ENCODE measurements at regions not wholly inside any gene's neighbourhood (a gene's known extent, or its start where the extent isn't known, plus 50 kb on each side); places are given as distances from the start of the nearest gene placed in this dataset.

DNA sequence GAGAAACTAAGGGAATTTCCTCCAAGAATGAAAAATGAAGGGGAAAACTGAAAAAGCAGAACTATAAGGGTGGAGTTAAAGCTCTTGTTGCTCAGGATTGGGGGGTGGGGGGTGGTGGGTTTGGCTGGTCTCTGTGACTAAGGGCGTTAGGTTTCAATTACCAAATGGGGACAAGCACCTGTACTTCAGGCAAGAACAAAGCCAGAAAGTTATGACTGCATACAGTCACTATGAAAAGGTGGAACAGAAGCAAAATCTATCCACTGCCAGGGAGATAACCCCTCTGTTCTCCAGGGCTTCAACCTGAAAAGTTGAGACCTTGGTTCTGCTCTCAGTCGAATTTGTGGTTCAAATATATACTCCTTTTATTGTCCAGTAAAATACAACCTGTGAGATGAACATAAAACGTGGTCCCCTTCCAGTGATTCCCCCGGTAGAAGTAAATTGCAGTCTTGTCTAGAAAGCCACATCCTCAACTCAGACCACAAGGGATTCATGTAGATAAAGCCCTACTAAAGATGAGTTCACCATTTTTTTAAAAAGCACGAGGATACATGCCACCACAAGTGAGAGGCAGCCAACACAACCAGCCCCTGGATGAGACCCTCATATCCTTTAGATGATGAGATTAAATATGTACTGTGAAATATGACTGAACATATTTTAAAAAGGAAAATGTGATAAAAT lies 257.1 kb upstream of the RPS6KA3 start:
- no peak for DNase-seq (ENCODE audit: low read depth, low spot score)

DNA sequence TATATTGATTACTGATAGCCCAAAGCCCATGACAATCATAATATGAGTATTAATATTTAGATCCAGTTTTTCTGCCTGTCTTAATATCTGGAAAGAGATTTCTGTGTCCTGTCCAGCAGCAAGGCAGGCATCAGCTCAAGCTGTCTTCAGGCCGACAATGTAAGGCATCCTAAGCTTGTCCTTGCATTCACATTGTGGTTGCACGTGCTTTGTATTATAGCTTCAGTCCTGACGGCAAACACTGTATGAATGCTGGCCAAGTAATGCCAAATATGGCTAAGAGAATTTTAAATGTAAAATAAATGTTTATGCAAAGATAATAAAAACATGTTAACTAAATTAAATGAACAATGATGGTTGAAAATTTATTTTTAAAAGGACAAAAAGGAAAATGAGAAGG lies 255.7 kb upstream of the RPS6KA3 start:
- no peak for DNase-seq (ENCODE audit: low read depth, low spot score)

DNA sequence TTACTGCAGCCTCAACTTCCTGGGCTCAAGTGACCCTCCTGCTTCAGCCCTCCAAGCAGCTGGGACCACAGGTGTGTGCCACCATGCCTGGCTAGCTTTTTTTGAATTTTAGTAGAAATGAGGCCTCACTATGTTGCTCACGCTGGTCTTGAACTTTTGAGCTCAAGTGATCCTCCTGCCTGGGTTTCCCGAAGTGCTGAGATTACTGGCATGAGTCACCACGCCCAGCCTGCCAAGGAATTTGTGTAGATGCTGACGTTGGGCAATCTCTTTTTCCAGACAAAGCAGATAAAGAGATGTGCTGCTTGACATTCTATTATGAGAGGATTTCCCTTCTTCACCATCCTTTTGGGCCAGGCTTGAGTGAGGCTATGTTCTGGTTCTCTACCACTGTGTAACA lies 254.5 kb upstream of the RPS6KA3 start:
- no peak for DNase-seq (ENCODE audit: low read depth, low spot score)

DNA sequence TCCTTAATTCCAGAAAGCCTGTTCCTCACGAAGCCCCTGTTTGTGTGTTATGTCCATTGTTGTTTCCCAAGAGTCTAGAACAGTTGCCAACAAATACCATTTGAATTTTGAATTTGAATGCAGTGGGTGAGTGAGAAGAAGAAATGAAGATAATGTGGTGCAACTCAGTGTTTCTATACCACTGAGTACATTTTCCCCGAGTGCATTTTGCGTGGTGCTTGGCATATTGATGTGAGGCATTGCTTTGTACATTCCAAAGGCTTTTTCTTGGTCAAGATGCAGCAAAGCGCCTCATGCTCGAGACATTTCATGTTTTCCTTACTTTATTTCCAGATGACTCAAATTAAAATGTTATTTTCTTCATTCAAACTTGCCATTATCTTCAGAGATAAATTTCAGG lies 253.1 kb upstream of the RPS6KA3 start:
- no peak for DNase-seq (ENCODE audit: low read depth, low spot score)

DNA sequence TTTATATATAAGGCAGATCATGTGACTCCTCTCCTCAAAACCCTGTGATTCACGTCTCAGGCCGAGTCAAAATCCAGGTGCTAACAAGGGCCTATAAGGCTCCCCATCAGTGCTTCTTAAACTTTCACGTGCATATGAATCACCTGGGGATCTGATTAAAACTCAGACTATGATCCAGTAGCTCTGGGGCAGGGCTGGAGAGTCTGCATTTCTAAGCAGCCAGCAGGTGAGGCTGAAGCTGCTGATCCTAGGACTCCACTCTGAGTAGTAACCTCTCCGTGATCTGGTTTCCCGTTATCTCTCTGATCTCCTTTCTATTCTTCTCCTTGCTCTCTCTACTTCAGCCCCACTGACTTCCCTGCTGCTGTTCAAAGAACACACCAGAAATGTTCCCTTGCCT lies 252.4 kb upstream of the RPS6KA3 start:
- DNase-seq (ENCODE audit: low read depth, low spot score): no peak

DNA sequence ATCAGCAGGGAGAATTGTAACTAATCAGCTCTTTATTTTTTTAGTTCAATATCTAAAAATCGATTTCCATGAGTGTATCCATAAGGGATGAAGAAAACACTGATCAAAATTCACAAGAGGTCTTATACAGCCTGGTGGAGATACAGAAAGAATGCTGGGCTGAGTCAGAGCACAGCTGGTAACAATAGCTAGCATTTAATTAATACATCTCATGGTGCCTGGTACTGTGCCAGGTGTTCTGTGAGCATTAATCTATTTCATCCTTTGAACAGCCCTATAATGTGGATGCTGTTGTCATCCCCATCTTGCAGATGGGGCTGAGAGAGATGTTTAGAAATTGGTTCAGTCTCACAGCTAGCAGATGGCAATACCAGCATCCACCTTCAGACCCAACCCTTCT lies 250.9 kb upstream of the RPS6KA3 start:
- no peak for DNase-seq (ENCODE audit: low read depth, low spot score)

DNA sequence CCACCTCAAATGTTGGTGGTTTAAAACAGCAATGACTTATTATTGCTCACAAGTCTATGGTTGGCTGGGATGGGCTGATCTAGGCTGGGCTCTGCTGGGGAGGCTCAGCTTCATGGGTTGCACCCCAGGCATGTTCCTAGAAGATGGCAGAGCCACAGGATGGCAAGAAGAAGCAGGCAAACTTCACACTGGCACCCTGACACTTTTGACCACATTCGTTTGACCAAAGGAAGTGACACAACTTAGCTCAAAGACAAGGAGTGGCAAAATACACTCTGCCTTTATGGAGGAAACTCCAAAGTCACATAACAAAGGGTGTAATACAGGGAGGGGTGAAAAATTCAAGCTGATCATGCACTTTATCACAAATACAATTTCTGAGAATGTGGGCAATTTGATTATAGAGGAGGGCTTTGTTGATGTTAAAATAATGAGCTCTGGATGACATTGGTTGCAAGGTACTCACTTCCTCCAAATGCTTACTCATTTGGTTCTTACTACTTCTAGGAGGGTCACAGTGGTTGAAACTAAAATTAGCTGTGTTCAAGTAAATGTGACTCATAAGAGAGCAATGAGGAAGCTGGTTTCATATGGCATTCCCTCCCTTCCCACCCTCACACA lies 249.2 kb upstream of the RPS6KA3 start:
- no peak for DNase-seq (ENCODE audit: low read depth, low spot score)

DNA sequence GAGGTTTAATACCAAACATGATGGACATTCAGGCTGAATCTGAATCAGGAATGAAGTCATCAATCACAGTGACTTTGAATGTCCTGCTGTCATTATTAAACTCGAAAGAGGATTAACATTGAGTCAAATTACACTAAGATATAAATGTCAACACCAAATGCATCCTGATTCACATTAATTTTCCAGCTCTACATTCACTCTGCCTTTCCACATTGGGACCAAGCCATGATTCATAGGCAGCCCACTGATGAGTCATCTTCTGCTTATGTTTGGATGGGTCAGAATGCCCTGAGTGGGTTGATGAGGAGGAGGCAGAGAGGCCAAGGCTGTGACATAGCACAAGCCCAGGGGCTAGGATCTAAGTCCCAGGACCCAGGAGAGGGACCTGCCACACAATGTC lies 247.6 kb upstream of the RPS6KA3 start:
- DNase-seq (ENCODE audit: low read depth, low spot score): no peak

DNA sequence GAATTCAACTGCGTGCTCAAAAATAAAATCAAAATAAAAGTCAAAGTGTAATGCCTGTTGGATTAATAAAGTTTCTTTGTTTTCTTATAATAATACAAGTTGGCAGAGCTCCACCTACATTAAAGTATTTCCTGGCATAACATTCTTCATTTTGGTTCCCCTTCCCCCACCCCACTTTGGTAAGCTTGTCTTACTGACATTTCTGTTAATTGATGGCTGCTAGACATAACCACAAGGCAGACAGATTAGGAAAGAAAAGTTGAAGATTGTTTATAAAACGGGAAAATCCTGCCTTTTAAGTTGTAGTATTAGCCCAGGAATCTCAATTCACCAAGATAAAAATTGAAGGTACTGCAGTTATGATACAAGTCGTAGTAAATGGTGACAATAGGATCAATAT lies 246.5 kb upstream of the RPS6KA3 start:
- DNase-seq (ENCODE audit: low read depth, low spot score): no peak

DNA sequence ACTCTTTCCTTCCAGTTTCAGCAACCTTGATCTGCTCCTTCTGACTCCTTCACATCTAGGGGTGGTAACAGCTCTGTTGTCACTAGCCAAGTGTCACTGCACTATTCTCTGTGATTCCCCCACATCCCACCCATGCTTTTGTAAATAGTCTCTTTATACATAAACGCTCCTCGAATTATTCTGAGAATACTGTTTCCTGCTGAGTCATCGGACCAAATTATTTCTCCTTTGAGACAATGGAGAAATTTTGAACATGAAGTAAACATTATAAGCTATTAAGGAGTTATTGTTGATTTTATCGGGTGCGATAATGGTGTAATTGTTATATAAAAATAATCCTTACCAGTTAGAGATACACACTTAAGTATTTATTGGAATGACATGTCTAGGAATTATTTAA lies 245.1 kb upstream of the RPS6KA3 start:
- no peak for DNase-seq (ENCODE audit: low read depth, low spot score)

DNA sequence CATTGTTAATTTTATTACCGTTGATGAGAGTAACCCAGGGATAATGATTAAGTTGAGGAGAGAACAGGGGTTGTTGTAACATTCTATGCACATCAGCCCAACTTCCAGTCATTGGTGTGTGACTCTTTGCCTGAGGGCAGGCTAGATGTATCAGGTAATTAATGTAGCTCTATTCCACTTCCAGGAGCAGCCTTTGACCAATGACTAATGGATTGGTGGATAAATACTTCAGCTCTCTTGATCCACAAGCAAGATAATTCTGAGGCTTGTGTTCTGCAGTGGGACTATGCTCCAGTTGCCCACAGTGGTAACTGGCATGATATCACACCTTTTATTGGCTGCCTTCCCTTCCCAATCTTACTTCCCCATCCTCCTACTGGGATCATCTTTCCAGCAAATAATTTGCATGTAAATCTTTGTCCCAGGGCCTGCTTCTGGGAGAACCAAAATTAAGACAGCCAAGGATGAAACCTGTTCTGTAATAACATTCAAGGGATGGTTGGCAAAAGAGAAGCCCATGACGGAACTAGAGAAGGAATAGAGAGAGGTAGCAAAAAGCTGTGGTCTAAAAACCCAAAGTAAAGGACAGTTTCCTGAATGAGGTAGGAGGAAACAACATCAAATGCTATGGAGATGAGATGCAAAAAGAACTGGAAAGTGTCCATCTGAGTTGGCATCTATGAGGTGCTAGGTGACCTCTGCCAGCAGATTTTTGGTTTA lies 241.4 kb upstream of the RPS6KA3 start:
- no peak for DNase-seq (ENCODE audit: low read depth, low spot score)

DNA sequence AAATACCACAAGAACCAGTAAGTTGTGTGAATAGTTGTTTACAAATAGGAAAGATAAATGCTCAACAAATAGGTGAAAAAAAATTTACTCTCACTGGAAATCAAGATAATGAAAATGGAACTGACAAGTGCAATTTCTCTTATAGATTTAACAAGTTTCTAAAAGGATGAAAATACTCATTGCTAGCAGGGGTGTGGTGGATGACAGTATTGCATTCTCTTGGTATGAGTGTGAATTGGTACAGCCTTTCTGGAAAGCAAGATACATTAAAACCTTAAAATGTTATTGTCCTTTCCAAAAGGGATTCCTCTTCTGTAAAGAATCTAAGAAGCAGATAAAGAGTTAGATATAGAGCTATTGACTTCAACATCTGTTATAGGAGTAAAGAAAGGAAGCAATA lies 240.0 kb upstream of the RPS6KA3 start:
- DNase-seq (ENCODE audit: low read depth, low spot score): no peak

DNA sequence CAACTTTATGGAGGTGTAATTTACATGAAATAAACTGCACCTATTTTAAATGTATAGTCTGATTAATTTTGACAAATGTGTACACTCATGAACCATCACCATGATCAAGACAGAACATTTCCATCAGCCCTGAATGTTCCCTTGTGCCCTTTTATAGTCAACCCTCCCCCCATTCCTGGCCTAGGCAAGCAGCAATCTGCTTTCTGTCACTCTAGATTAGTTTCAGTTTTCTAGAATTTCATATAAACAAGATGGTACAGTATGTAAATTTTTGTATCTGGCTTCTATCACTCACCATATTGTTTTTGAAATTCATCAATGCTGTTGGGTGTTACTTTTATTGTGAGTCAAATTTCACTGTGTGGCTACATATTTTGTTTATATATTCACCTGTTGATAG lies 234.2 kb upstream of the RPS6KA3 start:
- no peak for DNase-seq (ENCODE audit: low read depth, low spot score)

DNA sequence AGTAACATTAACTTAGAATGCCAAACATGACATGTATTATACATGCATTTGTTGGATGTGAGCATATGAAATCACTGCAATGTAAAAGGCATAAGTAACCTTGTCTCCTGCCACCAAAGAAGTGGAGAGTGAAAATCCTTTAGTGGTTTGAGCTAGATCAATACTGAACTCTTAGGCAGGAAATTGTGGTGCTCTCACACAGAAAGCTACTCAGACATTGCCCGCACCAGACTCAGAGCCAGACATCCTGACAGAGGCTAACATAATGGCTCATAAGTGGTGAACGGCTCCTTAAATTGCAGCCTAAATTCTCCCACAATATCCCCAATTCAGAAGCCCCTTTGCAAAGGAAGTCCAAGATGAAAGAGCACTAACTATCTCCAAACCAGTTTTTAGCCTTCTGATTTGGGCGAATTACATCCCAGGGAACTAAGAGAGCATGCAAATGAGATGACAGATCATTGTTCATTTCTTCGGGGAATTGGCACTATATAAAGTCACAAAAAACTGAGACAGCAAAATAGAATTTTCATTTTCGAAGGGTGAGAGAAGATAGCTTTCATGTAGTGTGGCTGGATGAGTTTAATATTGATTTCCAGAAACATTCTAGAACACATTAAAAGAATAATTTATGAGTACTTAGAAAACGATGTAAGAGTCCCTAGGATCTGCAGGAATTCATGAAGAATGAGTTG lies 233.6 kb upstream of the RPS6KA3 start:
- no peak for DNase-seq (ENCODE audit: low read depth, low spot score)

DNA sequence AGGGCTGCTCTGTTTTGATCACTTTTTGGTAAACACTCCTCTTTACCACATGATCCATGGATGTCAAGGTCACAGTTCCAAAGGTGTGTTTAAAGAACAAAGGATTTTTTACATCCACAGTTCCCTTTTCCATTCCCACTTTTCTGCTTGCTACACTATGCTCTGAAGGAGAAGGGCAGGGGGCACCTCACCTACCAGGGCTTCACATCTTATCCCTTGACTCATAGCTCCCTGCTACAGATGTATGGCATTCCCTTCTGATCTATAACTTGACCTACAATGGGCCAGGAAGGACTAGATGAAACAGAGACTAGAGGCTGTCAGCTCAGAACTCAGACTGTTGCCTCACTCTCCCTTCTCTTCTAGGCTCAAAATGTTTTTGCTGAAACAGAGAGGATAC lies 233.1 kb upstream of the RPS6KA3 start:
- DNase-seq (ENCODE audit: low read depth, low spot score): no peak

DNA sequence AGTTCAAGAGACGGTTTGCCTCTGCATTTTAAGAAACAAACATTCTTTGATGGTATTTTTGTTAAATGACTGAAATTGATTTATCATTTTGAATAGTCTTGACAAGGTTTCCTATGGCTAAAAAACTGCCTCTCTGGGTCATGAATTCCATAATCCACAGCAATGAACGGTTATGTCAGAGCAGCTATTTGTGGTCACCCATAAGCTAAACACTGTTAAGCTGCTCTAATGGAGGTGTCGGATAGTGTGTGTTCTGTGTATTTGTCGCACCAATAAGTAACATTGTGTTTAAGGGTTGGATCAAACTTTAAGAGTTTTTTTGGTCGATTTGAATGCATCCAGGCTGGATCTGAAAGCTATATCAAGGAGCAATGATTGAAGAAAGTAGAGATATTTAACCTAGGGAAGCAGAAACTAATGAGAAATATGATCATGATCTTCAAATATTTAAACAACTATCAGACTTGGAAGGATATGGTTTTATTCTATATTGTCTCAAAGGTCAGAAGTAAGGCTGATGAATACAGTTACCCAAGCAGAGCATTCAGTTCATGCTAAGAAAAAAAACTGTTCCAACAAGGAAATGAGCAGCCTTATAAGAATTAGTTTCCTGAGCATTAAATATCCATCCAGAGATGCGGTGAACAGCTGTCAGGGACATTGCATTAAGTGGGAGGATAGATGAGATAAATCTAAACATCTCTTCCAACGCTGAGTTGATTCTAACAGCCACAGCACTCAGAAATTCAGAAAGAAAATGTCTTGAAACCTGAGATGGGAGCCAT lies 232.3 kb upstream of the RPS6KA3 start:
- DNase-seq (ENCODE audit: low read depth, low spot score): no peak

DNA sequence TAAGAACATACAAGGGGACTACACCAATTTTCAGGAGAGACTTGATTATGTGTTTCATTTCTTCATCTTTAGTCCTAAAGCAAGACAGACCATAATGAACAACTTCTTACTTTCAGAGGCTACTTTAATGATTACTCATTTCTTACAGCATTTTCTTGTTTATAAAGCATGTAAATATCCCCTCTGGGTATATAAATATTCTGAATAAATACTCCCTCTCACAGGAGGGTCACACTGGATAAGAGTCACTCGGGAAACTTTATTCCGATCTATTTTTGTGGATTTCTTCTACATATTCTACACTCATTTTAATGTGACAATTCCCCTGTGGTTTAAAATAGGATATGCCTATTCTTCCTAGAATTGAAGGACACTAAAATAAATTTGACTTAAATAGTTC lies 228.9 kb upstream of the RPS6KA3 start:
- DNase-seq (ENCODE audit: low read depth, low spot score): no peak

DNA sequence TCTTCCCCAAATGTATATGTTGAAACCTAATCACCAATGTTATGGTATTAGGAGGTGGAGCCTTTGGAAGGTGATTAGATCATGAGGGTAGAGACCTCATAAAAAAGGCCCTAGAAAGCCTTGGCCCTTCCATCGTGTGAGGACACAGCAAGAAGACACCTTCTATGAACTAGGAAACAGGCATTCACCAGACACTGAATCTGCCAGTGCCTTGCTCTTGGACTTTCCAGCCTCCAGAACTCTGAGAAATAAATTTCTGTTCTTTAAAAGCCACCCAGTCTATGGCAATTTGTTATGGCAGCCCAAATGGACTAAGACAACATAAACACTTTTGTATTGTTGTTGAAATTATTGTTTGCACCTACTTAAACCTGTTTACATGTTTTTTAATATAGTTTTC lies 221.8 kb upstream of the RPS6KA3 start:
- no peak for DNase-seq (ENCODE audit: low read depth, low spot score)

DNA sequence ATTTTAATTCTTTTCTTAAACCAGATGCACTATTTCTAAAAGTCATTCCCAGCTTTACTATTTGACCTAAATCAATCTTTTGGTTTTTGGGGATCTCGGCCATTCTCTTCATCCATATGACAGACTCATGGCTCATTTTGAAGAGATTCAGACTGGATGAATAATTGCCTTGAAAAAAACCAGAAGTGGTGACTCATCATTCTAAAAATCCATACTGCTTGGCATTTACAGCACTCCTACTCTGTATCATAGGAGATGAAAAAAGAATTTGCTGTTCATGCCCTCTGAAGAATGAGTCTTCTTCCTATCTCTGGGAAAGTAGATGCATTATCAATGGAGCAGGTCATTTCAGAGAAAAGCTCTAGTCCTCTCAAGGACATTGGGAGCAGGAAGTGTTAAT lies 220.5 kb upstream of the RPS6KA3 start:
- DNase-seq (ENCODE audit: low read depth, low spot score): no peak

DNA sequence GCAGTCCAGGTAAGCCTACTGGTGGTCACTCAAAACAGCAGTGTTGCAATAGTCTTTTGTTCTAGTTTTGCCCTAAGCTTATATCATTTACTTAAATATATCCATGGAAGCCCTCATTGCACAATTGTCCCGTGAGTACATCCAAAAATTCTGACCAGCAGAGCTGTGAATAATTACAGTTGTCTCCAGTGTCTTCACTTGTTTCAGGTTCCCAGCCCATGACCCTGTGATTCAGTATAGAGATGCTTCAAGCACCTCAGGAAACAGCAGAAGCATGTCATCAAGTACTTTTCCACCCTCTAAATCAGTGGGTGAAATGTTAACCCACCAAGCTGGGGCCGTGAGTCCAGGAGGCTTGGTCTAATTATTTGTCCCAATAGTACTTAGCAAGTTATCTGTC lies 214.9 kb upstream of the RPS6KA3 start:
- DNase-seq (ENCODE audit: low read depth, low spot score): no peak

DNA sequence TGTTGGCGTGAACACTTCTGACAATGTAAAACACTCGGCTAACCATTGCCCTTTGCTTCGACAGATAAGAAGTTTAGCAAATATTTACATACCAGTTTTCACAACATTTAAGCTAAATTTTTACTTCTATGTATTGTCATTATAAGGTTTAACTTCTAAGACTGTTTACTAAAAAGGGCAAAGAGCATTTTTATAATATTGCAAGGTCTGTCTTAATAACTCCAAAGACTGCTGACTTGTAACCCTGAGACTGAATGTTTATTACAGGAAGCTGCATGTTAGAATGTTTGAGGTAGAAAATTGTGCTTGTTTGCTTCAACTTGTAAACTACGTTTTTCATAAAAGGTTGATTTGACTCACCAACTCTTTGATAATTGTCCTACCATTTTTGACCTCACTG lies 213.2 kb upstream of the RPS6KA3 start:
- DNase-seq (ENCODE audit: low read depth, low spot score): no peak

DNA sequence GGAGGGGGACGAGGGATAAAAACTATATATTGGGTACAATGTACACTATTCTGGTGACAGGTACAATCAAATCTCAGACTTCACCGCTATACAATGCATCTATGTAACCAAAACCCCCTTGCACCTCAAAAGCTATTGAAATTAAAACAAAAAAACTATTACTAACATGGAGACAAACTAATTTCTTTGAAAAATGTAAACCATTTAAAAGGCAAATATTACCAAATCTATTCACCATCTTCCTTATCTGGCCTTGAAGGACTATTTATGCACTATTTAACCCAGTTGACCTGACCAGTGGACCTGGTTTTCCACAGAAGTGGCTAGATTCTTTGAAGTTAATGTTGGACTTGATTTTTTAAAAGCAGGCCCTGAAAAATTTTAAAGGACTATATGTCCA lies 212.3 kb upstream of the RPS6KA3 start:
- no peak for DNase-seq (ENCODE audit: low read depth, low spot score)

Measured in smooth muscle cell of the brain vasculature (primary cell).